ENCODE measurements at regions not wholly inside any gene's neighbourhood (a gene's known extent, or its start where the extent isn't known, plus 50 kb on each side); places are given as distances from the start of the nearest gene placed in this dataset.
"Not testable (repeated sequence)": the region's sequence is repeated elsewhere in the genome, so short reads cannot be mapped to it uniquely, and the experiment has no call there.

GRCh38 chr1:238639861-238640260 is 746.5 kb upstream of the CHRM3 start:
- H3K36me3 Mint-ChIP-seq: no peaks in the 10 kb centered on the region
- no peaks in the 10 kb centered on the region for H3K27me3 Mint-ChIP-seq
- H3K9me3 Mint-ChIP-seq: no peaks in the 10 kb centered on the region
- no peak overlapping the region for H3K4me3 Mint-ChIP-seq
- H3K27ac Mint-ChIP-seq: no peak overlapping the region
- H3K4me1 Mint-ChIP-seq: no peaks in the 10 kb centered on the region

GRCh38 chr1:238628110-238628509 is 737.4 kb upstream of the ZP4 start:
- Mint-ChIP-seq H3K27me3 (no peaks in the 10 kb centered on the region), H3K27ac (no peak overlapping the region), H3K4me1 (no peaks in the 10 kb centered on the region), H3K9me3 (peaks cover 7% of the 10 kb centered on the region), H3K36me3 (no peaks in the 10 kb centered on the region), H3K4me3 (no peak overlapping the region)

GRCh38 chr1:238624776-238625175 is 734.1 kb upstream of the ZP4 start:
- H3K4me3 Mint-ChIP-seq: no peak overlapping the region
- no peak overlapping the region for H3K27ac Mint-ChIP-seq
- no peaks in the 10 kb centered on the region for H3K27me3 Mint-ChIP-seq
- no peaks in the 10 kb centered on the region for H3K4me1 Mint-ChIP-seq
- peaks cover 7% of the 10 kb centered on the region for H3K9me3 Mint-ChIP-seq
- H3K36me3 Mint-ChIP-seq: no peaks in the 10 kb centered on the region

- Mint-ChIP-seq H3K4me1 (no peaks in the 10 kb centered on the region), H3K36me3 (no peaks in the 10 kb centered on the region), H3K27me3 (no peaks in the 10 kb centered on the region), H3K27ac (no peak overlapping the region), H3K9me3 (no peaks in the 10 kb centered on the region), H3K4me3 (no peak overlapping the region)
Measured at GRCh38 chr1:238621405-238621804, 730.7 kb upstream of the ZP4 start.

GRCh38 chr1:238619652-238620051 is 728.9 kb upstream of the ZP4 start:
- H3K27ac Mint-ChIP-seq: no peak overlapping the region

GRCh38 chr1:238611406-238611805 is 720.7 kb upstream of the ZP4 start:
- Mint-ChIP-seq H3K36me3 (no peaks in the 10 kb centered on the region), H3K27ac (no peak overlapping the region), H3K4me3 (no peak overlapping the region), H3K9me3 (no peaks in the 10 kb centered on the region), H3K27me3 (no peaks in the 10 kb centered on the region), H3K4me1 (no peaks in the 10 kb centered on the region)

More at GRCh38 chr1:238619652-238620051, 728.9 kb upstream of the ZP4 start:
- Mint-ChIP-seq H3K4me3 (no peak overlapping the region), H3K4me1 (no peaks in the 10 kb centered on the region), H3K36me3 (no peaks in the 10 kb centered on the region), H3K9me3 (no peaks in the 10 kb centered on the region), H3K27me3 (no peaks in the 10 kb centered on the region)

GRCh38 chr1:238608144-238608543 is 717.4 kb upstream of the ZP4 start:
- Mint-ChIP-seq H3K27ac (no peak overlapping the region), H3K36me3 (no peaks in the 10 kb centered on the region), H3K4me1 (no peaks in the 10 kb centered on the region), H3K9me3 (no peaks in the 10 kb centered on the region), H3K4me3 (no peak overlapping the region), H3K27me3 (no peaks in the 10 kb centered on the region)

- no peak overlapping the region for H3K27ac Mint-ChIP-seq
- H3K9me3 Mint-ChIP-seq: no peaks in the 10 kb centered on the region
- no peaks in the 10 kb centered on the region for H3K36me3 Mint-ChIP-seq
- no peaks in the 10 kb centered on the region for H3K4me1 Mint-ChIP-seq
- no peaks in the 10 kb centered on the region for H3K27me3 Mint-ChIP-seq
- no peak overlapping the region for H3K4me3 Mint-ChIP-seq
Measured at GRCh38 chr1:238606896-238607295, 716.2 kb upstream of the ZP4 start.

GRCh38 chr1:238606457-238606856 is 715.7 kb upstream of the ZP4 start:
- Mint-ChIP-seq H3K27ac (no peak overlapping the region), H3K4me3 (no peak overlapping the region), H3K9me3 (no peaks in the 10 kb centered on the region), H3K4me1 (no peaks in the 10 kb centered on the region), H3K27me3 (no peaks in the 10 kb centered on the region), H3K36me3 (no peaks in the 10 kb centered on the region)

- no peaks in the 10 kb centered on the region for H3K4me1 Mint-ChIP-seq
- H3K27me3 Mint-ChIP-seq: no peaks in the 10 kb centered on the region
- H3K4me3 Mint-ChIP-seq: no peak overlapping the region
- H3K27ac Mint-ChIP-seq: no peak overlapping the region
- no peaks in the 10 kb centered on the region for H3K36me3 Mint-ChIP-seq
- no peaks in the 10 kb centered on the region for H3K9me3 Mint-ChIP-seq
Measured at GRCh38 chr1:238604357-238604756, 713.6 kb upstream of the ZP4 start.

GRCh38 chr1:238601604-238602003 is 710.9 kb upstream of the ZP4 start:
- not testable (repeated sequence) for H3K9me3 Mint-ChIP-seq, H3K27ac Mint-ChIP-seq, H3K4me3 Mint-ChIP-seq, H3K36me3 Mint-ChIP-seq, H3K27me3 Mint-ChIP-seq, H3K4me1 Mint-ChIP-seq

- Mint-ChIP-seq H3K9me3 (no peaks in the 10 kb centered on the region), H3K4me3 (no peak overlapping the region), H3K4me1 (no peaks in the 10 kb centered on the region), H3K36me3 (no peaks in the 10 kb centered on the region), H3K27me3 (no peaks in the 10 kb centered on the region), H3K27ac (no peak overlapping the region)
Measured at GRCh38 chr1:238596703-238597102, 706.0 kb upstream of the ZP4 start.

GRCh38 chr1:238592621-238593020 is 701.9 kb upstream of the ZP4 start:
- Mint-ChIP-seq H3K27me3 (no peaks in the 10 kb centered on the region), H3K9me3 (no peaks in the 10 kb centered on the region), H3K36me3 (no peaks in the 10 kb centered on the region), H3K4me3 (no peak overlapping the region), H3K27ac (no peak overlapping the region), H3K4me1 (no peaks in the 10 kb centered on the region)

- no peaks in the 10 kb centered on the region for H3K9me3 Mint-ChIP-seq
- no peak overlapping the region for H3K27ac Mint-ChIP-seq
- no peaks in the 10 kb centered on the region for H3K27me3 Mint-ChIP-seq
- H3K4me3 Mint-ChIP-seq: no peak overlapping the region
- no peaks in the 10 kb centered on the region for H3K4me1 Mint-ChIP-seq
- no peaks in the 10 kb centered on the region for H3K36me3 Mint-ChIP-seq
Measured at GRCh38 chr1:238589843-238590435, 699.2 kb upstream of the ZP4 start.

- Mint-ChIP-seq H3K9me3 (peaks cover 8% of the 10 kb centered on the region), H3K36me3 (no peaks in the 10 kb centered on the region), H3K27ac (no peak overlapping the region), H3K4me3 (no peak overlapping the region), H3K27me3 (no peaks in the 10 kb centered on the region), H3K4me1 (no peaks in the 10 kb centered on the region)
Measured at GRCh38 chr1:238582816-238583215, 692.1 kb upstream of the ZP4 start.

- Mint-ChIP-seq H3K9me3 (peaks cover 8% of the 10 kb centered on the region), H3K4me3 (no peak overlapping the region), H3K27me3 (no peaks in the 10 kb centered on the region), H3K27ac (no peak overlapping the region), H3K36me3 (no peaks in the 10 kb centered on the region), H3K4me1 (no peaks in the 10 kb centered on the region)
Measured at GRCh38 chr1:238581332-238581731, 690.6 kb upstream of the ZP4 start.

- no peak overlapping the region for H3K27ac Mint-ChIP-seq
- no peak overlapping the region for H3K4me3 Mint-ChIP-seq
- no peaks in the 10 kb centered on the region for H3K27me3 Mint-ChIP-seq
- no peaks in the 10 kb centered on the region for H3K4me1 Mint-ChIP-seq
- no peaks in the 10 kb centered on the region for H3K36me3 Mint-ChIP-seq
- peaks cover 22% of the 10 kb centered on the region for H3K9me3 Mint-ChIP-seq
Measured at GRCh38 chr1:238568735-238569134, 678.0 kb upstream of the ZP4 start.
